ENCODE measurements at regions not wholly inside any gene's neighbourhood (a gene's known extent, or its start where the extent isn't known, plus 50 kb on each side); places are given as distances from the start of the nearest gene placed in this dataset.

GRCh38 chr11:42524534-42525227 lies 787.1 kb upstream of the API5 start:
- DNase-seq = peak; percentile 1

GRCh38 chr11:42526426-42526825 lies 785.4 kb upstream of the API5 start:
- DNase-seq = no peak

DNA sequence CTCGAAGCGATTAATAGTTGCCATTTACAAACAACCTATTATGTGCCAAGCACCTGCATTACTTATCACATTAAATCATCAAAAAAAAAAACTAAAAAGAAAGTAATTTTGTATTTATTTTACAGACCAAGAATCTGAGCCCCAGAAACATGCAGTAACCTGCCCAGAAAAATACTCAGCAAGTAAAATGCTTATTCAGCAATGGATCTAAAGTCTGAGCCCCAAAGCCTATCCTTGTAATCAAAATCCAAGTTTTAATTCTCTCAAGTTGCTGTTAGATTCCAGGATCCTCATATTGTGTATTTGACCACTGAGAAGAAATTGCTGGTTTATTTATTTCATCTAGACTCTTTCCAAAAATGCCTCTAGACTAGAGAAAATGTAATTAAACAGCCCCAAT lies 783.3 kb upstream of the API5 start:
- no peak for DNase-seq

DNA sequence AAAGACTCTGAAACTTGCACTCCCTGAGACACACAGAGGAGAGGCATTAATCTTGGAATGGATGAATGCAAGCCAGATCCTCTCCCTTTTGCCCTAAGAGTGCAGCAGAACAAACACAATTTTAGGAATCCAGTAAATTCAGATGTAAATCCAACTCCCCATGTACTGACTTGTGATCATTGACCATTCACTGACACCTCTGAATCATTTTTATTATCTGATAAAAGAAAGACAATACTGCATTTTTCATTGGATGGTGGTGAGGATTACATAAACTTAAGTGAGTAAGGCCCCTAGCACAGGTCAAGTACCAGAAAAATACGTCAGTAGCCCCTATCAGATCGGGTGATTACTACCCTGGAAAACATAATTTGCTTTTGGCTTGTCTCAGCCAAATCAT lies 782.9 kb upstream of the API5 start:
- no peak for DNase-seq

DNA sequence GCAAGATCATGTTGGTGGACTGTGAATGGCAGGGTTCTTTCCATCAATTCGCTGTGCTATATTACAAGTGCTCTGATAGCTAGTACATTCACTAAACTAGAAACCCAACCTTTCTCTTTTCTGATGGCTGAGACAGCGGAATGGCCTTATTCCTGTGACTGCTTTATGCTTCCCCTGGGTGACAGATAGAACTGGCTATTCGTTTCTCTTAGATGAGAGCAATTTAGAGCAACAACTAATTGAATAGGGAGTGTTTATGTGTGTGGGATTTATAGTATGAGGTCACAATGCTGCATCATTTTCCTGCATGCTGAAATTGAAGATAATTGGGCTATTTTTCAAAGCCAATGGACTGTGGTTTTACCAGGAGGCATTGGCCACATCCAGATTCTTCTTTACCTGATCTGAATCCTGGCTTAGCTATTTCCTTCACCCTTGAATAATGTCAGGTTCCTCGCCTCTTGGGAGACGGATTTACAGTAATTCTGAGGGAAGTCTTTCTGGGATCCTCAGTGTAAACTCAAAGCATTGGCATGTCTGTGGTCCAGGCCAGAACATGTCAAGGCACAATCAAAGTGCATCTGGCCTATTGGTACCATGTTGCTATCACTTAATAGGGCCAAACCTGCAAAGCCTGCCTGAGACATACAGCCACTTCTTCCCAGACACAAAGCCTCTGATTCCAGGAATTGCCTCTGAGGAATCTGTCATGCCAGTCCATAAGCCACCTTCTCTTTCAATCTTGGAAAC lies 775.0 kb upstream of the API5 start:
- DNase-seq = no peak

DNA sequence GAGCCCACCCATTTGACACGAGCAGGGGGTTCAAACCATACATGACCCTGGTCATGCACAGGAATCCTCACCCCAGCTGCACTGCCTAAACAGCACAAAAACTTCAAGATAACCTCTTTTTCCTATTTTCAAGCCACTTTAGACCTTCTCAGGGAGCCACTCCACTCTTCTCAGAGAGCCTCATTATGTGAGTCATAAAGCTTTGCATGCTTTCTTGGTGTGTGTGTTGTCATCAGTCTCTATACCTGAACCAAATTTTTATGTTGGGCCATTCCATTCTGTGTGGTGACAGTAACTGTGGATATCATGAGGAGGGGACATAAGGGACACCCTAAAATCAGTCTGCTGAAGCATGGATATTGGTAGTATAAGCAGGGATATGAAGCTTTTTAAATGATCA lies 769.5 kb upstream of the API5 start:
- no peak for DNase-seq

DNA sequence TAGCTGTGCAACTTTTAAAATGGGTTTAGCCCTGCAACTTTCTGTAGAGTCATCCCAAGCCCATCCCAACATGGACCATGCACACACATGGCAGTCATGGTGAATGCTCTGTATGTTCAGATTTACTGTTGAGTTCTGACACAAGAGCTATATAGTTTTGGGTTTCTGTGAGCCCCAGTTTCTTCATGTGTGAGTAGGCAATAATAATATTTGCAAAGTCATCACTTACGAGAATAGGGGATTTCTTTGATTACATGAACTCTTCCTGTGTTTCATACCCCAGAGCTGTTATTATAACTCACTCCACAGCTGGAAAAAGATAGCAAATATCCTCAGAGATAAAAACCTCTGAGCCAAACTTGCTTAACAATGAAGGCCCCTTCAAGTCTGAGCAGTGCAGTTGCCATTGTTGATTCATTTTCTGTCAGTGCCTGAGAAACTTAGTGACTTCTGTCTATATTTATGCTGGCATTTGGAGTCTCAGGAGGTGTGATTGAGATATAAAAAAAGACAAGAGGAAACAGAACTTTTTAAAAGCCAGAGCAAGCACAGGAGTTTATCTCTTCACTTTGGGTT lies 767.9 kb upstream of the API5 start:
- no peak for DNase-seq

- DNase-seq = no peak
Measured at GRCh38 chr11:42544726-42545125, 767.1 kb upstream of the API5 start.

- no peak for DNase-seq
Measured at GRCh38 chr11:42545954-42546353, 765.8 kb upstream of the API5 start.

DNA sequence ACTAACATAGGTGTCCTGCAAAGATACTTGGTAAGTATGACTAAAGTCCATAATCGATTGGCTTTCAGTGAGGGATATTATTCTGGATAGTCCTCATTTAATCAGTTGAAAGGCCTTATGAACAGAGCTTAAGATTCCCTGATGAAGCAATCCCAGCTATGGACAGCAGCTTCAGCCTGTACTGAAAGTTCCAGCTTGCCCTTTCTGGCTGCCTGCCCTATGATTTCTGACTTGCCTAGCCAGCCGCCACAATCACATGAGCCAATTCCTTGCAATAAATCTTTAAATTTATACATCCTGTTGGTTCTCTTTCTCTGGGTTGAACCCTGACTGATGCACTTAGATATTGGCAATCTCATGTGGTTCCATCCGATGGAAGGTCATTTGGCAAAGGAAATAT lies 759.0 kb upstream of the API5 start:
- DNase-seq = no peak

GRCh38 chr11:42555190-42555589 lies 756.6 kb upstream of the API5 start:
- DNase-seq = no peak

DNA sequence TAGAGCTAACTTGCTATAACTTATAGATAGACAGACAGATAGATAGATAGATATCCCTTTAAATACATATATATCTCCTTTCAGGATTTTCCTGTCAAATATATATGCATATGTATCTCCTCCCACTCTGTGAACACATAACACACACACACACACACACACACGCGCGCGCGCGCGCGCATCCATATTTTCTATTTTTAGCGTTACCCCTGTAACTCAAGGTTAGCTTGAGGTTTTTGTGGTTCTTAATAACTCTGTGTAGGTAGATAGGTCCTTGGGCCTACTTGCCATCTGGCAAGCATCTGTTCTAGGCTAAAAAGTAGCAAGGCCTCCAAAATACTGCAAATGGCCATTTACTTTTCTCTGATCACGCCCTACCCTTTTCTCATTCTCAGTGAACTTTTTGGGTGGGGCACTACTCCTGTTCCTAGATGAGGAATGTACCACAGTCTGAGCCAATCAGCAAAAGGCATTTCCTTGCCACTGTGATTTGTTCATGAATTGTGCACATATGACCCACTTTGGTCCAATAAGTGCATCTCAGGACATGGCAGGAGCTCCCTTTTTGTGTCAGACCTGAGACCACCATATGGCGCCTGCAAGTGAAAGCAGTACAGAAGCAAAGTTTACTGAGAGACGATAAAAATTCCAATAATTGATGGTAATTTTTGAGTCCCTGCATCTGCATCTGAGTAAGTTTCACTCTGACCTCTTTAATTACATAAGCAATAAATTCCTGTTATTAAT lies 740.5 kb upstream of the API5 start:
- no peak for DNase-seq

GRCh38 chr11:42571878-42572610 lies 739.8 kb upstream of the API5 start:
- DNase-seq = no peak

GRCh38 chr11:42576318-42576717 lies 735.5 kb upstream of the API5 start:
- DNase-seq = no peak

DNA sequence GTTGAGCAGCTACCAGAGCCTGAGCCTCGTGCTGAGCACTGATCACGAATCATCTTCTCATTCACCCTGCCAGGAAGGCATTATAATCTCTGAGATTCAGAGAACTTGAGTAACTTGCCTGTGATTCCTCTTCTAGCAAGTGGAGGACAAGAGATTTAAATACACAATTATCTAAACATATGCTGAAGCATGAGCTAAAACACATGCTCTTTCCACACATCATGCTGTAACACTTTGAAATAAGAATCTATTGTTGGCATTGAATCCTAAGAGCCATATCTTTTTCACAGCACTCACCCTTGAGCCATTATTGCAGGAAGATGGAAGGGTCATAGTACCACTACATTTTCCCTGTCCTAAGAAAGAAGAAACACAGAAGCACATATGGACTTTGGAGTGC lies 722.5 kb upstream of the API5 start:
- no peak for DNase-seq

GRCh38 chr11:42591841-42592240 lies 720.0 kb upstream of the API5 start:
- no peak for DNase-seq

DNA sequence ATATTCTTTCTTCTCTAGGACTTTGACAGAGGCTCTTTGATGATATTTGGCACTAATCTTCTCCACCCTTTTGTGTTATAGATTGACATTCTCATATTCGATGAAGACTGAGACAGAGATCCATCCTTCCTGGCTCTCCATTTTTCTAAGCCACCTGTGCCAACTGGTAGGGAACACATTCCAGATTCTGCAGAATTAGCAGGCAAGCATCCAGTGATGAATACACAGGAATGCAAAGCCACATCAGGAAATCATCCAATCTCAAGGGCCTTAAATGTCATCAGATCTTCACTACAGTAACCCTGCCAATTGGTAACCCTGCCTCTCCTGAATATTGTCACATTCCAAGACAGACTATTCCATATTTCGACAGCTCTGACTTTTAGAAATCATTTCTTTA lies 718.4 kb upstream of the API5 start:
- DNase-seq = no peak

DNA sequence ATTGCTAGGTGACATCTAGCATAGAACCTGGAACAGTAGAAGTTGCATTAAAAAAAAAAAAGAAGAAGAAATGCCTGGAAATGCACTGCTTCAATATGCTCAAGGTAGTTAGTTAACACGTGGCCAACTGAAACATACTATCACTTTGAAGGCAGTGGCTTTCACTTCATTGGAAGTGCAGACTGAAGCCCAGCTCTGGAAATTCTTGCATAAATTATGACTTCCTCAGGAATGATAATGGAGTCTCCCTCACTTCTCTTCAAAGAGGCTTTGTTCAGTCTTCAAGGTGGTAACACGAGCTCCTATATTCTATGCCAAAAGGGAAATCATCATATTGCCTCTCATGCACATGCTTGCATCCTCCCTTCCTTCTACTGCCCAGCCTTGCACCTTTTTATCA lies 715.9 kb upstream of the API5 start:
- DNase-seq = no peak

GRCh38 chr11:42596576-42597145 lies 715.1 kb upstream of the API5 start:
- DNase-seq = no peak

GRCh38 chr11:42598341-42598740 lies 713.5 kb upstream of the API5 start:
- no peak for DNase-seq

DNA sequence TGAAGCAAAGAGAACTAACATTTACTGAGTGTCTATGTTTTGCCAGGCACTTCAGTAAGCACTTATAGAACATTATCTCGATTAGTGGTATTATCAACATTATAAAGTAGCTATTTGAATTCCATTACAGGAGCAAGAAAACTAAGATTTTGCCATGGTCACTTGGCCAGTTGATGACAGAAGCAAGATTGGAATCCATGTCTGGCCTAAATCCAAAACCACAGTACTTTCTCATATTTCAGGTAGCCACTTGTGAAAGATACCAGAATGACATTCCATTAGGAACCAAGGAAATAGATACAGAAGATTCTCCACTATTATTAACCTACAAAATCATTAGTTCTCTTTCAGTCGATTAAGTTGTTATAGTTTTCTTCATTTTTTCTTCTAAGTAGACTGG lies 691.0 kb upstream of the API5 start:
- no peak for DNase-seq
